NT2/D1 (cell line): ENCODE measurements at regions not wholly inside any gene's neighbourhood (a gene's known extent, or its start where the extent isn't known, plus 50 kb on each side); places are given as distances from the start of the nearest gene placed in this dataset.

Source experiments
- YY1 ChIP-seq: IDR thresholded peaks from 2 replicates; pipeline ENCODE4 v1.6.1; 2011; ENCODE audit not compliant: insufficient read length, insufficient read depth
- ZNF274 ChIP-seq: IDR thresholded peaks from 2 replicates; pipeline ENCODE4 v1.6.1; 2011; ENCODE audit warnings: mild to moderate bottlenecking, low read depth, low read length

DNA sequence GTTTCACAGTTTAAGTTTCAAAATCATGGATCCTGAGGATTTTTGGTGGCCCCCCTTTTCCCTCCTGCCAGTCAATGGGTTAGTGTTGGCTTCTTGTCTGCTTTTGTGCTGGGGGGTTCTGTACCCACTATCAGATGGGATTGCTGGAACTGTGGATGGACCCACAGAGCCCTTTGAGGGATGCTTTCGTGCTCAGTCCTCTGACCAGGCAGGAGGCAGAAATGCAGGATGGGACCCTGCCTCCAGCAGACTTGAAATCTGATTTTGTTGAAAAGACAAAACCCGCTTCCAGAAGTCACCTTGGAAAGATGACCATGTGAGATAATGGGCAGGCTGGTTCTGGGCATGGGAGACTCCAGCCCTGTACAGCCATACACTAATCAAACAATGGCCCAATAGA, 408.9 kb downstream of the ZNF536 start:
- TF ChIP-seq YY1 (no peak), ZNF274 (no peak)
